H54 (cell line): ENCODE measurements at regions not wholly inside any gene's neighbourhood (a gene's known extent, or its start where the extent isn't known, plus 50 kb on each side); places are given as distances from the start of the nearest gene placed in this dataset.

Experiments used
- DNase-seq: peaks from one replicate; pipeline ENCODE4 v3.0.0; 2011; ENCODE audit warnings: low spot score, mixed read lengths; ENCODE audit not compliant: insufficient read length
- FAIRE-seq: peaks from 3 replicates; lab custom pipeline; 2011; peaks lifted over from hg19 to GRCh38; lab: Jason Lieb, UNC
- POLR2A ChIP-seq: IDR thresholded peaks from 2 replicates; pipeline ENCODE4 v1.6.1; 2011; ENCODE audit warnings: low read depth, mild to moderate bottlenecking, low read length

- TF ChIP-seq POLR2A, result no peak
- DNase-seq (no peak), FAIRE-seq (no peak)
Observed at GRCh38 chr16:77132051-77132618, 58.9 kb upstream of the MON1B start.

GRCh38 chr16:77133706-77134105 is 57.3 kb upstream of the MON1B start:
- DNase-seq, result no peak
- no peak for TF ChIP-seq POLR2A
- FAIRE-seq, result no peak

GRCh38 chr16:77137045-77137444 is 53.9 kb upstream of the MON1B start:
- no peak for FAIRE-seq

More at GRCh38 chr16:77137045-77137444, 53.9 kb upstream of the MON1B start:
- DNase-seq, result no peak
- no peak for TF ChIP-seq POLR2A
